Left lung (tissue), 4 donors: ENCODE measurements at regions not wholly inside any gene's neighbourhood (a gene's known extent, or its start where the extent isn't known, plus 50 kb on each side); places are given as distances from the start of the nearest gene placed in this dataset.
A peak's percentile ranks its signal among the peaks of the same experiment; 100 is the strongest.

ENCODE experiments used
- ATAC-seq: fragments of 200-7000 bp; cut with Tn5 transposase; one replicate; pipeline ENCODE4 v1.9.1; 2020; ENCODE audit warnings: moderate library complexity
- DNase-seq, 4 donors: peaks; one replicate each; pipeline ENCODE4 v3.0.0-alpha.2; 2013 to 2020
- H3K27ac ChIP-seq, 2 donors: fragments of 200-600 bp; sonication (generic) in 1 of 2; one replicate each; pipeline versions ENCODE4 v1.5.0 to v1.8.0; 2020 to 2021
- H3K27me3 ChIP-seq, 2 donors: fragments of 200-600 bp; sonication (generic) in 1 of 2; one replicate each; pipeline versions ENCODE4 v1.5.0 to v1.8.0; 2020 to 2021
- H3K36me3 ChIP-seq, 2 donors: fragments of 200-600 bp; sonication (generic) in 1 of 2; one replicate each; pipeline versions ENCODE4 v1.5.0 to v1.8.0; 2020 to 2021
- H3K4me1 ChIP-seq, 2 donors: fragments of 200-600 bp; one replicate each; pipeline ENCODE4 v1.8.0; 2021
- H3K4me3 ChIP-seq, 2 donors: fragments of 200-600 bp; sonication (generic) in 1 of 2; one replicate each; pipeline versions ENCODE4 v1.5.0 to v1.8.0; 2020 to 2021; ENCODE audit warnings: mild to moderate bottlenecking in 1 of 2
- H3K9me3 ChIP-seq, 2 donors: fragments of 200-600 bp; sonication (generic) in 1 of 2; one replicate each; pipeline versions ENCODE4 v1.5.0 to v1.8.0; 2020 to 2021
- CTCF ChIP-seq, 2 donors: fragments of 200-600 bp; sonication (generic) in 1 of 2; IDR thresholded peaks; one replicate each; pipeline versions ENCODE4 v1.5.0 to v1.8.0; 2021; ENCODE audit warnings: antibody characterized with exemption in 2 of 2
- intact Hi-C, 2 donors: fragments of 100-400 bp; cut with DNase I; formaldehyde crosslinking; loops; one replicate each; pipeline versions ENCODE4 v1.11.2 to v1.14.2; 2022
- donor health status: DM: no; HTN: yes; CAD: no.
- donor health status: DM: no; HTN: no; CAD: no.

- peaks cover 0 to 16% of the 10 kb centered on the region in 2 donors for H3K9me3 ChIP-seq
- no peak overlapping the region for H3K27ac ChIP-seq
- H3K4me3 ChIP-seq: no peak overlapping the region
- intact Hi-C loops: no loop called here
- H3K4me1 ChIP-seq: peaks cover 0 to 8% of the 10 kb centered on the region in 2 donors
- DNase-seq: peak in 1 of 4 donors; percentile 39
- no peak for ATAC-seq
- H3K36me3 ChIP-seq: no peaks in the 10 kb centered on the region
- no peak for TF ChIP-seq CTCF (IDR thresholded peaks at IDR 0.05)
- no peaks in the 10 kb centered on the region for H3K27me3 ChIP-seq
These were observed 126.0 kb upstream of the PZP start for GRCh38 chr12:9334041-9334692.

- H3K27me3 ChIP-seq: no peaks in the 10 kb centered on the region
- no peak for ATAC-seq
- H3K27ac ChIP-seq: no peak overlapping the region
- peaks cover 0 to 8% of the 10 kb centered on the region in 2 donors for H3K4me1 ChIP-seq
- TF ChIP-seq CTCF (IDR thresholded peaks at IDR 0.05): no peak
- peaks cover 0 to 16% of the 10 kb centered on the region in 2 donors for H3K9me3 ChIP-seq
- intact Hi-C loops: no loop called here
- no peak for DNase-seq
- H3K36me3 ChIP-seq: no peaks in the 10 kb centered on the region
- H3K4me3 ChIP-seq: no peak overlapping the region
These were observed 125.0 kb upstream of the PZP start for GRCh38 chr12:9333161-9333560.

- intact Hi-C loops: no loop called here
- peaks cover 0 to 16% of the 10 kb centered on the region in 2 donors for H3K9me3 ChIP-seq
- ATAC-seq (no peak), DNase-seq (no peak)
- H3K36me3 ChIP-seq: no peaks in the 10 kb centered on the region
- no peak overlapping the region for H3K4me3 ChIP-seq
- H3K27me3 ChIP-seq: no peaks in the 10 kb centered on the region
- no peak for TF ChIP-seq CTCF (IDR thresholded peaks at IDR 0.05)
- no peak overlapping the region for H3K27ac ChIP-seq
- peaks cover 0 to 8% of the 10 kb centered on the region in 2 donors for H3K4me1 ChIP-seq
These were observed 124.4 kb upstream of the PZP start for GRCh38 chr12:9332564-9332963.

GRCh38 chr12:9331218-9331626 lies 123.0 kb upstream of the PZP start:
- no peaks in the 10 kb centered on the region for H3K27me3 ChIP-seq
- peaks cover 0 to 6% of the 10 kb centered on the region in 2 donors for H3K9me3 ChIP-seq
- intact Hi-C loops: no loop called here
- no peak overlapping the region for H3K4me3 ChIP-seq
- peak; percentile 94 to 99 for TF ChIP-seq CTCF (IDR thresholded peaks at IDR 0.05)
- peak in 3 of 4 donors; percentile 68 to 88 (median 81) for DNase-seq
- ATAC-seq: peak; percentile 99
- peaks cover 0 to 8% of the 10 kb centered on the region in 2 donors for H3K4me1 ChIP-seq
- H3K36me3 ChIP-seq: no peaks in the 10 kb centered on the region
- H3K27ac ChIP-seq: no peak overlapping the region

GRCh38 chr12:9329019-9329418 lies 120.8 kb upstream of the PZP start:
- Histone ChIP-seq H3K4me3 (no peak overlapping the region), H3K27me3 (no peaks in the 10 kb centered on the region), H3K27ac (no peak overlapping the region), H3K36me3 (no peaks in the 10 kb centered on the region), H3K4me1 (peaks cover 0 to 4% of the 10 kb centered on the region in 2 donors), H3K9me3 (no peaks in the 10 kb centered on the region)
- intact Hi-C loops: no loop called here
- DNase-seq: no peak
- TF ChIP-seq CTCF (IDR thresholded peaks at IDR 0.05): no peak
- no peak for ATAC-seq
